ENCODE measurements at regions not wholly inside any gene's neighbourhood (a gene's known extent, or its start where the extent isn't known, plus 50 kb on each side); places are given as distances from the start of the nearest gene placed in this dataset.
"Not testable (repeated sequence)": the region's sequence is repeated elsewhere in the genome, so short reads cannot be mapped to it uniquely, and the experiment has no call there.

- DNase-seq (ENCODE audit: low spot score) = no peak
These were observed 157.9 kb downstream of the UQCRFS1 start for GRCh38 chr19:29054886-29055675.

- no peak for DNase-seq (ENCODE audit: low spot score)
These were observed 164.1 kb downstream of the UQCRFS1 start for GRCh38 chr19:29048873-29049272.

GRCh38 chr19:29045679-29046254, 167.2 kb downstream of the UQCRFS1 start:
- no peak for DNase-seq (ENCODE audit: low spot score)

GRCh38 chr19:29044037-29044436, 168.9 kb downstream of the UQCRFS1 start:
- DNase-seq (ENCODE audit: low spot score) = no peak

DNA sequence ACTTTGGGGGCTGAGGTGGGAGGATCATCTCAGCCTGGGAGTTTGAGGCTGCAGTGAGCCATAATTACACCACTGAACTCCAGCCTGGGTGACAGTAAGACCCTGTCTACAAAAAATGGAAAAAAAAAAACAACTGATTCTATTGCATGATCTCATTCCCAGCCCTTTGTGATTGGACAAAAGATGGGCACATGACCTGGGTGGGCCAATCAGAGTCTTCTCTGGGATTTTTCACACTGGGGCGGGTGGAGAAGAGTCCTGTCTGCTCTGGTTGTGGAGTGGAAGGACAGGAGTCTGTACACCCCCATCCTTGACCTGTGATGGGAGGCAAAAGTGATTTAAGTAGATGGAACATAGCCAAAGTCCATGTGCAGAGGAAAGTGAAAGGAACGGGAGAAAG, 170.5 kb downstream of the UQCRFS1 start:
- no peak for DNase-seq (ENCODE audit: low spot score)

- no peak for DNase-seq (ENCODE audit: low spot score)
These were observed 172.0 kb downstream of the UQCRFS1 start for GRCh38 chr19:29040951-29041350.

DNA sequence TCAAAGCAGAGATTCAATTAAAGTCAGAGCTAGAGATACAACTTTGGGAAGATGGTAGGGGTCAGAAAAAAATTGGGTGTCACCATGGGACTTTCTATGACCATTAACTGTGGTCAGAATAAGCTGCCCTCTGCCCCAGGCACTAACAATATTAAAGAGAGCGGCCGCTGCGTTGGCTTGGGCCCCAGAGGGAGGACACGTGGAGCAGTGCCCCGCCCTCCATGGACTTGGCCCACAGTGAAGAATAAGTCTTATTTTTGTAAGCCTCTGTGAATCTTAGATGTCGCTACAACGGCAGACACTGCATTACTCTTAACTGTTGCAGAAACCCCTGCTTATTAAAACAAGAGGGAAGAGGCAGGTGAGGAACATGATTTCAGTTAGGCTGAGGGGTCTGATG, 172.7 kb downstream of the UQCRFS1 start:
- no peak for DNase-seq (ENCODE audit: low spot score)

GRCh38 chr19:29039036-29039435, 173.9 kb downstream of the UQCRFS1 start:
- not testable (repeated sequence) for DNase-seq (ENCODE audit: low spot score)

DNA sequence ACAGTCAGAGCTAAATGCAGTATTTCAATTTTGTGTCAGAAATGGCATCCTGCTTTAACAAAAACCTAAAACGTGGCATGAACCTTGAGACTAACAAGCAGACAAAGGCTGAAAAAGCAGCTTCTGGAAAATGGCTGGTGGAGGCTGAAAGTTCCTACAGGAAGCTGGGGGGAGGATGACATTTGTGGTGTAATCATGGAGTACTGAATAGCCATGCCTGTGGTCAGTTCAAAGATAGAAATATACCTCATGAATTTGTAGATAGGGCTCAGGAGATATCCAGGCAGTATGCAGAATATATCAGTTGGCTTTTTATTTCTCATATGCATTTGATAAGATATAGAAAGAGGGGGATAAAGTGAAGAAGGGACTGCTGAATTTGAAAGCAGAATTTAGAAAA, 181.7 kb downstream of the UQCRFS1 start:
- no peak for DNase-seq (ENCODE audit: low spot score)

DNA sequence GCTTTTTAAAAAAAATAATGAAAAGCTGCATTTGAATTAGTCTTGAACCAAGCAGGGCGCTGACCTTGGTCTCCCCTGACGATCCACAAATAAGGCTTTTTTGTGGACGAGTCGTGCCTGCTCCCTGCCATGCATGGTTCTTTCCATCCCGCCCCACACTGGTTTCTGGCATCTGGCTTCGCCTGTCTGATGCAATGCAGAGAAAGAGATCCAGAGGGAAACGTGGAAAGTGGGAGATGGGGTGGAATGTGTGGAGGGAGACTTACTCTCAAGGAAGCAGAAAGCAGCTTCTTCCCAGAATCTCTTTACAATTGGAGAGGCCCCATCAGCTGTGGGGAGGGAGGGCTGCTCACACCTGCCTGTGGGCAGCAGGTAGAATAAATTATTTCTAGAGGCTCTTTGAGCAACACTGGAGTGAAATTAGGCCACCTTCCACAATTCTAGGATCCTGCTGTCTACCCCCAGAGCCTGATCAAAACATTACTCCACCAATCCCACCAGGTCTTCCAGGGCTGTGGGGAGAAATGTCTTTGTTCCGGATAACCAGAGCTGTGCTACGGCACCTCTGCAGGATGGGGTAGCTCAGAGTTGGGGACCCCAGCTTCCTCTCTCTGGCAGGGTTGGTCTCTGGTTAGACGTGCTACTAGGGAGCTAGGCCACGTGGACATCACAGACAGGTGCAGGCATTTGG, 183.5 kb downstream of the UQCRFS1 start:
- DNase-seq (ENCODE audit: low spot score) = no peak

DNA sequence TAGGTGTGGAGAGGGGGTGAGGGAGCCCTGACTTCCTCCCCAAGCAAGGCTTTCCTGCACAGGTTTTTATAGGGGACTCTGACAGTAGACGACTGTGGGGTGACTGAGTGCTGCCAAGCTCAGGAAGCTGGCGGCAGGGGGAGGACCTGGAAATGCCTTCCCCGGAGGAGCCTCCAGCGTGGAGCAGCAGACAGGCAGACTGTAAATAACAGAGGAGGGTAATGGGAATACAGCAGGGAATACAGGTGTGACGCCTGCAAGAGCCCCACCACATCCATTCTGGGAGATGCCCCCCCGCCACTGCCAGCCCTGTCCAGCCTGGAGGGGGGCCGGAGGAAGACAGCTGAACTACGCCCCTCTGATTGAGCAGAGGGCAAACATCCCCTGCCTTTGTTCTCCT, 190.4 kb downstream of the UQCRFS1 start:
- DNase-seq (ENCODE audit: low spot score) = no peak

- DNase-seq (ENCODE audit: low spot score) = no peak
These were observed 190.8 kb downstream of the UQCRFS1 start for GRCh38 chr19:29022165-29022564.

GRCh38 chr19:29021232-29021916, 191.6 kb downstream of the UQCRFS1 start:
- no peak for DNase-seq (ENCODE audit: low spot score)

- no peak for DNase-seq (ENCODE audit: low spot score)
These were observed 193.5 kb downstream of the UQCRFS1 start for GRCh38 chr19:29019403-29019802.

- no peak for DNase-seq (ENCODE audit: low spot score)
These were observed 194.4 kb downstream of the UQCRFS1 start for GRCh38 chr19:29018542-29018941.

DNA sequence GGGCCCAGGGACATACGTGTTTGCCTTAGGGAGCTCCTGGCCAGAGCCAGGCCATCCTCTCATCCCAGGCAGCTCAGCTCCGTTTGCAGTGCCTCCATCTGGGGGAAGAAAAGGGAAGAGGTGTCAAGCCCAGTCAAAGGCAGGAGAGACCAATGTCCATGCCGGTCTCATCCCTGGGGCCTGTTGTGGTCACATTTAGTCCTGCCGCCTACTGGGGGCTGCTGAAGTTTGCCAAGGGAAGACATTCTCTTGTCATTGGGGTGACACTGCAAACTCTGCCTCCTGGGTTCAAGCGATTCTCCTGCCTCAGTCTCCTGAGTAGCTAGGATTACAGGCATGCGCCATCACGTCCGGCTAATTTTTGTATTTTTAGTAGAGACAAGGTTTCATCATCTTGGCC, 195.2 kb downstream of the UQCRFS1 start:
- DNase-seq (ENCODE audit: low spot score) = no peak

DNA sequence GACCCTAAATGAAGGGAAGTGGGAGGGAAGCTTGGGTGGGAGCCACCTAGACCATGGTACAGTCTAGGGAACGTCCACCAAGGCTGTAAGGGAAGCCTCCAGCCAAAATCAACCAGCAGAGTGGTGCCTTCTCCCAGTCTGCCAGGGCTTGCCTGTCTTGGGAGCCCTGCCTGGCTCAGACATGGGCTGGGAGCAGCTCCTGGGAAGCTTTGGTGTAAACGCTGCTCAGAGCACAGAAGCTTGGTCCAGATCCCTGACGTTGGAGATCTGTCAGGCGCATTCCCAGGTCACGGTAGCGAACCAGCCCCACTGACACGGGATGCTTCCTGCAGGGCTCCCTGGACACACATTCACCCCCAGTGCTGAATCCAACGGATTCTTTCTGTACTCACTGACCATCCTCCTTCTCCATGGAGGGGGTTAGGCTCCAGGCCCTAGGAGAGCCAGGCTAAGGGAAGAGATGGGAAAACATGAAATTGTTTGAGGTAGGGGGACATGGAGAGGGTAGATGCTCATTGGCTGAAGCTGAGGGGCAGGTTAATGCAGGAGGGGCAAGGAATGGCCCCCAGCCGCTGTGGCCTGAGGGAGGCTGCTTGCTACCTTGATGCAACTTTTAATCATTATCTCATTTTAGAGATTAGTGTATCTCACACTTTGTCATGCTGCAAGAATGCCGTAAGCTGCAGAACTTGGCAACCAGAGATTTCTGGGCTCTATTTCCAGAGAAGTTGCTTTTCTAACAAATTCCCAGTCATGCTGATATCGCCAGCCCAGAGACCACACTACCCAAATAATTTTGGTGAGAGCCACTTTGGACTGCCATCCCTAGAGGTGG, 195.8 kb downstream of the UQCRFS1 start:
- no peak for DNase-seq (ENCODE audit: low spot score)

DNA sequence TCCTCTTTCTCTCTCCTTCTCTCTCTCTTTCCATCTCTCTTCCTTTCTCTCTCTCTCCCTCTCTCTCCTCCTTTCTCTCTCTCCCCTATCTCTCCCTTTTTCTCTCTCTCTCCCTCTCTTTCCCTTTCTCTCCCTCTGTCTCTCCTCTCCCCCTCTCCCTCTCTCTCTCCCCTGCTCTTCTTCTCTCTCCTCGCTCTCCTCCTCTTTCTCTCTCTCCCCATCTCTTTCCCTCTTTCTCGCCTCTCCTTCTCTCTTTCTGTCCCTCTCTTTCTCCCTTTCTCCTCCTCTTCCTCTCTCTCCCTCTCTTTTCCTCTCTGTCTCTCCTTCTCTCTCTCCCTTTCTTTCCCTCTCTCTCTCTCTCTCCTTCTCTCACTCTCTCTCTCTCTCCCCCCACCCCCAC, 196.6 kb downstream of the UQCRFS1 start:
- no peak for DNase-seq (ENCODE audit: low spot score)

DNA sequence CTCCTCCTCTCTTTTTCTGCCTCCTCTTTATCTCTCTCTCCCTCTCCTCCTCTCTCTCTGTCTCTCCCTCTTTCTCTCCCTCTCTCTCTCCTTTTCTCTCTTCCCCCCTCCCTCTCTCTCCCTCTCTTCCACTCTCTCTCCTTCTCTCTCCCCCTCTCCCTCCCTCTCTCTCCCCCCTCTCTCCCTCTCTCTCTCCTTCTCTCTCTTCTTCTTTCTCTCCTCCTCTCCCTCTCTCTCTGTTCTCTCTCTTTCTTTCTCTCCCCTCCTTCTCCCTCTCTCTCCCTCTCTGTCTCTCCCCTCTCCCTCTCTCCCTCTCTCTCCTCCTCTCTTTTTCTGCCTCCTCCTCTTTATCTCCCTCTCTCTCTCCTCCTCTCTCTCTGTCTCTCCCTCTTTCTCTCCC, 197.4 kb downstream of the UQCRFS1 start:
- DNase-seq (ENCODE audit: low spot score) = no peak

DNA sequence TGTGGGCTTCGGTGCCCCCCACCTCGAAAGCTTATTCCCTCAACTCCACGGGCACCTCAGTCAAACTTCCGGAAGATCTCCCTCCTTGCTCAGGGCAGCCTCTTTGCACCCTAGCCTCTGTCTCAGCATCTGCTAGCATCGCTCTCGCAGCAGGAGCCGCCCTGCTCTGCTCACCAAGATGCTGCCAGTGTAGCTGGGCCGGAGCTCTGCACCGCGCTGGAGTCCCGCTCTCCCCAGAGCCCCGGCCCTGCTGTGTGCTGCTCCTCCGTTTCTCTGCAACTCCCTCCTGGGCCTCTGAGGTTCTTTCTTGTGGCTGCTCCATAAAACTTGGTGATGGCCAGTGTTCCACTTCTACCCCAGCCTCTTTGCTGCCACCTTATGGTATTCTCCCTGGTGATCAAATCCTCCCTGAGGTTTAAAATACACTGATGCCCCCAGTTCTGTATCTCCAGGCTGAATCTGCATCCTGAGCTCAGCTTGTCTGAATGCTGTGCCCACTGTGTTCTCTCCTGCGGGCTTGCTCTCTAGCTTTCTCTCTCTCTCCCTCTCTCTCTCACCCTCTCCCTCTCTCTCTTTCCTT, 198.0 kb downstream of the UQCRFS1 start:
- DNase-seq (ENCODE audit: low spot score) = no peak

DNA sequence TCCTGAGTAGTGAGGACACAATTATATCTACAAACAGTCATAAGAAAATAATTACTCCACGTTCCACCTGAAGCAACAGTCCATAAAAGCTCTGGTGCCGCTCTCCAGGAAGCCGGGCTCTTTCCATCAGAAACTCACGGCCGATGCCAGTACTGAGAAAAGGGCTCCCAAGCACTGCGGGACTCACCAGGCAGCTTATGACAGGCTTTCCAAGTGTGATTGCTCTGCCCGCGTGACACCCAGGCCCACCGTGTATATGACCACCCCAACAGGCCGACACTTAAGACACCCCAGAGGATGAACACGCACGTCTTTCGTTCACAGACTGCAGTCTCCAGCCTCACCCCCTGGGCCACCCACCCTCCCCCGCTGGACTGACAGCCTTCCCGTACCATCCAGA, 199.0 kb downstream of the UQCRFS1 start:
- no peak for DNase-seq (ENCODE audit: low spot score)

All from putamen (tissue), 1 donor.